Heart right ventricle (tissue), 16 donors: ENCODE measurements at regions not wholly inside any gene's neighbourhood (a gene's known extent, or its start where the extent isn't known, plus 50 kb on each side); places are given as distances from the start of the nearest gene placed in this dataset.

ENCODE experiments used
- ATAC-seq, 8 donors: fragments of 200-7000 bp; cut with Tn5 transposase; one replicate each; pipeline ENCODE4 v1.9.1; 2020; ENCODE audit warnings: mild to moderate bottlenecking in 8 of 8, moderate library complexity in 8 of 8, moderate number of reproducible peaks in 1 of 8
- DNase-seq, 2 donors: peaks; one replicate each; pipeline ENCODE4 v3.0.0-alpha.2; 2020
- H3K27ac ChIP-seq, 10 donors: fragments of 200-600 bp; sonication (generic) in 2 of 10; one replicate each; pipeline versions ENCODE4 v1.5.0 to v1.8.0; 2020 to 2022; ENCODE audit warnings: mild to moderate bottlenecking in 3 of 10
- H3K27me3 ChIP-seq, 7 donors: fragments of 200-600 bp; one replicate each; pipeline ENCODE4 v1.8.0; 2021 to 2022; ENCODE audit warnings: mild to moderate bottlenecking in 2 of 7
- H3K36me3 ChIP-seq, 9 donors: fragments of 200-600 bp; sonication (generic) in 1 of 9; one replicate each; pipeline versions ENCODE4 v1.5.0 to v1.8.0; 2020 to 2022; ENCODE audit warnings: mild to moderate bottlenecking in 2 of 9
- H3K4me1 ChIP-seq, 9 donors: fragments of 200-600 bp; sonication (generic) in 1 of 9; one replicate each; pipeline versions ENCODE4 v1.5.0 to v1.8.0; 2020 to 2022; ENCODE audit warnings: mild to moderate bottlenecking in 4 of 9
- H3K4me3 ChIP-seq, 10 donors: fragments of 200-600 bp; sonication (generic) in 2 of 10; one replicate each; pipeline versions ENCODE4 v1.5.0 to v1.8.0; 2020 to 2022; ENCODE audit warnings: mild to moderate bottlenecking in 7 of 10, moderate library complexity in 2 of 10
- H3K9me3 ChIP-seq, 11 donors: fragments of 200-600 bp in 10 of 11; sonication (generic) in 2 of 11; one replicate each; pipeline versions ENCODE4 v1.5.0 to v1.8.0; 2013 to 2022; ENCODE audit warnings: mild to moderate bottlenecking in 2 of 11, control low read depth in 1 of 11, moderate library complexity in 1 of 11
- CTCF ChIP-seq, 9 donors: fragments of 200-600 bp; sonication (generic) in 2 of 9; IDR thresholded peaks; one replicate each; pipeline versions ENCODE4 v1.5.0 to v1.8.0; 2021 to 2022; ENCODE audit warnings: antibody characterized with exemption in 9 of 9, mild to moderate bottlenecking in 5 of 9, moderate library complexity in 1 of 9
- WGBS, 2 donors: extraction: QIAGEN DNeasy Blood & Tissue Kit; methylation state at CpG; one replicate each; pipeline ENCODE4 v1.1.7; 2013; ENCODE audit warnings: inconsistent platforms in 1 of 2; 5-methylcytosine and 5-hydroxymethylcytosine counted together
- intact Hi-C, 10 donors: fragments of 100-400 bp; cut with DNase I; formaldehyde crosslinking; loops; one replicate each; pipeline versions ENCODE4 v1.11.1 to v1.14.2; 2022
- donor health status: Arrhythmogenic right ventricular cardiomyopathy.
- donor health status: ischemic (EF 13 %, LVEDD 7.1; RV severe dilation, severe dysfunction).
- donor health status: healthy with polysubstance abuse.
- donor health status: DM: no; HTN: yes; CAD: no.
- donor health status: DM: no; HTN: no; CAD: no.
- donor health status: ischemic (EF 25% LVEDD 6.9; RV normal size, moderate dysfunction).
- donor health status: ischemic (EF 25% LVEDD 5.7; RV mildly dilated, moderate dysfunction).
- donor health status: healthy.
- donor health status: DM: yes; HTN: yes; CAD: no.
- donor health status: Ischemic cardiomyopathy.
- donor health status: ischemic (EF 35%, LVEDD 5.7; RV mildly dilated, moderate dysfunction).
- donor health status: nonischemic (EF 11% LVEDD 7.7; RV severe dilation, severe dysfunction).
- donor health status: DM: yes; HTN: yes; CAD: no.
- donor health status: PGD.
- donor health status: ischemic (EF 29% LVEDD 5.4; RV normal size, mild dysfunction).
- donor health status: nonischemic (EF 23%, LVEDD 6.1; RV moderate dilation, normal function).

GRCh38 chr10:112092519-112092918, 91.0 kb downstream of the GPAM start:
- no peak overlapping the region for H3K4me3 ChIP-seq
- peaks cover 0 to 5% (median 0%) of the 10 kb centered on the region in 7 donors for H3K27me3 ChIP-seq
- no peaks in the 10 kb centered on the region for H3K4me1 ChIP-seq
- H3K36me3 ChIP-seq, result no peaks in the 10 kb centered on the region
- TF ChIP-seq CTCF (IDR thresholded peaks at IDR 0.05), result no peak
- H3K9me3 ChIP-seq, result no peaks in the 10 kb centered on the region
- H3K27ac ChIP-seq, result no peak overlapping the region
- intact Hi-C loops, result no loop called here
- ATAC-seq, result no peak
- WGBS, 2 donors, result 65 to 79% methylated on average over 1 of the region's 1 CpG
- DNase-seq, result no peak

DNA sequence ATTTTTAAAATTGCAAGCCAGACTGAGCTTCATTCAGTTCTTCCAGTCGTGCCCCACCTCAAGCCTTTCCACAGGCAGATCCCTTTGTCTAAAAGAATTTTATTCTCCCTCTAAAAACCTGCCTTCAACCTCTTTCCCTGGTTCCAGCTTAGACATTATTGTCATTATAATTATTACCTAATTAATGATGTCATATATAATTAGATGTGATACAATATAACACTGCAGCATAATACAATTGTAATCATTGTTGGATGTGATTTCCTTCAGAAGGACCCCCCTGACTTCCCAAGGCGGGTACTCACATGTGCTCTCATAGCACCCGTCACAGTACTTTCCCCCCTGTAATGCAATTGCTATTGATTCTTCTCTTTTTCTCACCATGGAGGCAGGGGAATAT, 88.6 kb downstream of the GPAM start:
- ATAC-seq (no peak), DNase-seq (no peak)
- H3K4me1 ChIP-seq, result no peaks in the 10 kb centered on the region
- H3K4me3 ChIP-seq, result no peak overlapping the region
- H3K27me3 ChIP-seq, result no peaks in the 10 kb centered on the region
- WGBS, 2 donors, result 72 to 73% methylated on average over 3 of the region's 3 CpGs
- H3K9me3 ChIP-seq, result no peaks in the 10 kb centered on the region
- no peak for TF ChIP-seq CTCF (IDR thresholded peaks at IDR 0.05)
- H3K36me3 ChIP-seq, result no peaks in the 10 kb centered on the region
- intact Hi-C loops, result no loop called here
- no peak overlapping the region for H3K27ac ChIP-seq

- Histone ChIP-seq H3K4me3 (no peak overlapping the region), H3K36me3 (no peaks in the 10 kb centered on the region), H3K27me3 (peaks cover 0 to 5% (median 0%) of the 10 kb centered on the region in 7 donors), H3K9me3 (no peaks in the 10 kb centered on the region), H3K4me1 (no peaks in the 10 kb centered on the region), H3K27ac (no peak overlapping the region)
- intact Hi-C loops, result no loop called here
- ATAC-seq (no peak), DNase-seq (no peak)
- 75 to 78% methylated on average over 5 of the region's 5 CpGs for WGBS, 2 donors
- TF ChIP-seq CTCF (IDR thresholded peaks at IDR 0.05), result no peak
These were observed 87.8 kb downstream of the GPAM start for GRCh38 chr10:112095731-112096130.

- no peak for ATAC-seq
- Histone ChIP-seq H3K4me3 (no peak overlapping the region), H3K27me3 (peaks cover 0 to 5% (median 0%) of the 10 kb centered on the region in 7 donors), H3K27ac (no peak overlapping the region), H3K4me1 (no peaks in the 10 kb centered on the region), H3K36me3 (no peaks in the 10 kb centered on the region), H3K9me3 (no peaks in the 10 kb centered on the region)
- no peak for TF ChIP-seq CTCF (IDR thresholded peaks at IDR 0.05)
- 66 to 72% methylated on average over 3 of the region's 3 CpGs for WGBS, 2 donors
- intact Hi-C loops, result no loop called here
- DNase-seq, result no peak
These were observed 84.9 kb downstream of the GPAM start for GRCh38 chr10:112098682-112099081.
